ENCODE measurements at regions not wholly inside any gene's neighbourhood (a gene's known extent, or its start where the extent isn't known, plus 50 kb on each side); places are given as distances from the start of the nearest gene placed in this dataset.
"Not testable (repeated sequence)": the region's sequence is repeated elsewhere in the genome, so short reads cannot be mapped to it uniquely, and the experiment has no call there.

DNA sequence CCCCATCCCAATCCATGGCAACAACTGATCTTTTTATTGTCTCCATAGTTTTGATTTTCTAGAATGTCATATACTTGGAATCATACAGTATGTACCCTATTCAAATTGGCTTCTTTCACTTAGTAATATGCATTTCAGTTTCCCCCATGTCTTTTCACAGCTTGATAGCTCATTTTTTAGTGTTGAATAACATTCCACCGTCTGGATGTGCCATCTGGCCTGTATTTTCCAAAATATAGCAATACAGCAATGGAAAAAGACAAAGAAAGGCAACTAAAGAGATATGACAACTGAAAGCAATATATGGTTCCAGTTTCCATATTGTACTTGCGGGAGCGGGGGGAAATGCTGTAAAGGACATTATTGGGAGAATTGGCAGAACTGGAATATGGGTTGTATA is 166.4 kb upstream of the NT5E start:
- Histone ChIP-seq H3K4me3 (no peak overlapping the region), H3K4me1 (ENCODE audit: low read depth) (no peaks in the 10 kb centered on the region), H3K36me3 (ENCODE audit: low read depth) (no peaks in the 10 kb centered on the region), H3K9me3 (no peaks in the 10 kb centered on the region)
- intact Hi-C loops (cut with DNase I, micrococcal nuclease): no loop called here
- no peak for ATAC-seq
- TF ChIP-seq, protein P1, sequence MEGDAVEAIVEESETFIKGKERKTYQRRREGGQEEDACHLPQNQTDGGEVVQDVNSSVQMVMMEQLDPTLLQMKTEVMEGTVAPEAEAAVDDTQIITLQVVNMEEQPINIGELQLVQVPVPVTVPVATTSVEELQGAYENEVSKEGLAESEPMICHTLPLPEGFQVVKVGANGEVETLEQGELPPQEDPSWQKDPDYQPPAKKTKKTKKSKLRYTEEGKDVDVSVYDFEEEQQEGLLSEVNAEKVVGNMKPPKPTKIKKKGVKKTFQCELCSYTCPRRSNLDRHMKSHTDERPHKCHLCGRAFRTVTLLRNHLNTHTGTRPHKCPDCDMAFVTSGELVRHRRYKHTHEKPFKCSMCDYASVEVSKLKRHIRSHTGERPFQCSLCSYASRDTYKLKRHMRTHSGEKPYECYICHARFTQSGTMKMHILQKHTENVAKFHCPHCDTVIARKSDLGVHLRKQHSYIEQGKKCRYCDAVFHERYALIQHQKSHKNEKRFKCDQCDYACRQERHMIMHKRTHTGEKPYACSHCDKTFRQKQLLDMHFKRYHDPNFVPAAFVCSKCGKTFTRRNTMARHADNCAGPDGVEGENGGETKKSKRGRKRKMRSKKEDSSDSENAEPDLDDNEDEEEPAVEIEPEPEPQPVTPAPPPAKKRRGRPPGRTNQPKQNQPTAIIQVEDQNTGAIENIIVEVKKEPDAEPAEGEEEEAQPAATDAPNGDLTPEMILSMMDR (IDR thresholded peaks at IDR 0.05): no peak
- DNase-seq: no peak

DNA sequence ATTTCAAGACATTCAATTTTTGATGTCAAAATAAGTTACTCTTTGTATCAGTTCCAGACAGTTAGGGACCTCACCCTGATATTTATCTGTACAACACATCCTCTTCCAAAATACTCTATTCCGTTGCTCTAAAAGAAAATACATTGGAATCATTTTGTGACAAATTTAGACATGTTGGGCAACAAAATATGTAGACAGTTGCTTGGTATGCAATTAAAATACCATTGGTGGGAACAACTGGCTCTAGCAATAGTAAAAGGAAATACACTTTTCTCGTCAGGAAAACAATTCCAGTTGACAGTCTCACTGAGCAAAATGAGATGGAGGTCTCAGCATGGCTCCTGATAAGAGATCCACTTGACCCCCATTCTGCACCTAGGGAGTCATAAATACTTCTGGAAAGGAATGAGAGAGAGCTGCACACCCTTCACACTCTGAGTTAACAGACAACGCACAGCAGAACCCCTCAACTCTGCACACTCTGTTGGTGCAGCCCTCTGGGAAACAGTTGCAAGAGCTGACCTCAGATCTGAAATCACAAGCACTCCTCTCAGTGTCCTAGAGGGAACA is 171.3 kb upstream of the NT5E start:
- Histone ChIP-seq H3K4me1 (ENCODE audit: low read depth) (no peaks in the 10 kb centered on the region), H3K9me3 (no peaks in the 10 kb centered on the region), H3K4me3 (no peak overlapping the region), H3K36me3 (ENCODE audit: low read depth) (no peaks in the 10 kb centered on the region)
- intact Hi-C loops (cut with DNase I, micrococcal nuclease): no loop called here
- ATAC-seq (no peak), DNase-seq (no peak)
- TF ChIP-seq, protein P1 (IDR thresholded peaks at IDR 0.05): no peak

DNA sequence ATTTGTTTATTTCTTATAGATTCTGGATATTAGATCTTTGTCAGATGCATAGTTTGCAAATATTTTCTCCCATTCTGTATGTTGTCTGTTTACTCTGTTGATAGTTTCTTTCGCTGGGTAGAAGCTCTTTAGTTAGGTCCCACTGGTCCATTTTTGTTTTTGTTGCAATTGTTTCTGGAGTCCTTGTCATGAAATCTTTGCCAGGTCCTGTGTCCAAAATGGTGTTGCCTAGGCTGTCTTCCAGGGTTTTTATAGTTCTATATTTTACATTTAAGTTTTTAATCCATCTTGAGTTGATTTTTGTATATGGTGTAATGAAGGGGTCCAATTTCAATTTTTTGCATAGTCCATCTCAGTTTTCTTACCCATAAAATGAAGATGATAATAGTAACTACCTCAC is 173.9 kb upstream of the NT5E start:
- H3K36me3 ChIP-seq (ENCODE audit: low read depth); H3K4me3 ChIP-seq; H3K4me1 ChIP-seq (ENCODE audit: low read depth); H3K9me3 ChIP-seq; DNase-seq; ATAC-seq; intact Hi-C loops (cut with DNase I, micrococcal nuclease): not testable (repeated sequence)

DNA sequence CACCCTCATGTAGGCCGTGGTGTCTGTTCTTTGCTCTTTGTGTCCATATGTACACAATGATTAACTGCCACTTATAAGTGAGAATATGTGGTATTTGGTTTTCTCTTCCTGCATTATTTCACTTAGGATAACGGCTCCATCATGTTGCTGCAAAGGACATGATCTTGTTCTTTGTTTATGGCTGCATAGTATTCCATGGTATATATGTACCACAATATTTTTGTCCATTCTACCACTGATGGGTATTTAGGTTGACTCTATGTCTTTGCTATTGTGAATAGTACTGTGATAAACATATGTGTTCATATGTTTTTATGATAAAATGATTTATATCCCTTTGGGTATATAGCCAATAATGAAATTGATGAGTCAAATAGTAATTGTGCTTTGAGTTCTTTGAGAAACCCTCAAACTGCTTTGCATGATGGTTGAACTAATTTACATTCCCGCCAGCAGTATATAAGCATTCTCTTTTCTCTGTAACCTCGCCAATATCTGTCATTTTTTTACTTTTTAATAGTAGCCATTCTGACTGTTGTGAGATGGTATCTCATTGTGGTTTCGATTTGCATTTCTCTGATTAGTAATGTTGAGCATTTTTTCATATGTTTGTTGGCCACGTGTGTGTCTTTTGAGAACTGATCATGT is 174.4 kb upstream of the NT5E start:
- TF ChIP-seq, protein P1 (IDR thresholded peaks at IDR 0.05): no peak
- no peak for ATAC-seq
- no peak overlapping the region for H3K4me3 ChIP-seq
- H3K9me3 ChIP-seq: no peaks in the 10 kb centered on the region
- intact Hi-C loops (cut with DNase I, micrococcal nuclease): no loop called here
- H3K4me1 ChIP-seq (ENCODE audit: low read depth): no peaks in the 10 kb centered on the region
- no peaks in the 10 kb centered on the region for H3K36me3 ChIP-seq (ENCODE audit: low read depth)
- no peak for DNase-seq

DNA sequence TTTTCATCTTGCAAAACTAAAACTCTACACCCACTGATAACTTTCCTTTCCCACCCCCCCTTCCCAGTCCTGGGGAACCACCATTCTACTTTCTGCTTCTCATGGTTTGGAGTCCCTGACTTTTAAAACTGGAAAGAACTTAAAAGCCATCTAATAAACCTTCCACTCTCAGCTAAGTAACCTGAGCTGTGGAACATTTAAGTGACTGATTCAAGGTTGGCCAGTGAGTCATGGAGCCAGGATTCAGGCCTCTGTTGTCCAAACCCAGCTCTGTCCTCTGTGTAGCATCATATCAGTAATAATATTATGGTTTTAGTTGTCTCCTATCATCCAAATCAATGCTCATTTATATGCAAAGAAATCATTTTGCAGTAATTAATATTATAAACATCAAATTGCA is 176.0 kb upstream of the NT5E start:
- Histone ChIP-seq H3K4me3 (no peak overlapping the region), H3K4me1 (ENCODE audit: low read depth) (no peaks in the 10 kb centered on the region), H3K9me3 (no peaks in the 10 kb centered on the region), H3K36me3 (ENCODE audit: low read depth) (no peaks in the 10 kb centered on the region)
- TF ChIP-seq, protein P1 (IDR thresholded peaks at IDR 0.05): no peak
- ATAC-seq (no peak), DNase-seq (no peak)
- intact Hi-C loops (cut with DNase I, micrococcal nuclease): no loop called here

DNA sequence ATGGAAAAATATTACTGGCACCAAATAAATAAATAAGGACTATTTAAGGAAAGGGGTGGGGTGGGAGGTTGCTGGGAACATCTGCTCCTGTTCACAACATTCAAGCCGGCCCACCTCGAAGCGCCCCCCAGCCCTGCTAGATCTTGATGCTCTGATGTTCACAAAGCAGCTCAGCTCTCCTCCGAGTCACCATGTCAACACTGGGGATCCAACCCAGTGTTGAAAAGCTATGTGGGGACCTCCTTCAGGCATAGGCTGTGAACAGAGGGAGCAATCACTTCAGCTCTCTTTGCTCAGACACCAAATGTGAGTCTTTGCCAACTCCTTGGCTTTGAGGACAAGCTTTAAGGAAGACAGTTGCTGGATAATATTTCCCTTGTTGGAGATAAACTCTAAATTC is 176.8 kb upstream of the NT5E start:
- intact Hi-C loops (cut with DNase I, micrococcal nuclease): no loop called here
- TF ChIP-seq, protein P1 (IDR thresholded peaks at IDR 0.05): no peak
- no peaks in the 10 kb centered on the region for H3K4me1 ChIP-seq (ENCODE audit: low read depth)
- ATAC-seq (no peak), DNase-seq (no peak)
- no peak overlapping the region for H3K4me3 ChIP-seq
- no peaks in the 10 kb centered on the region for H3K36me3 ChIP-seq (ENCODE audit: low read depth)
- H3K9me3 ChIP-seq: no peaks in the 10 kb centered on the region
